KBM-7 (cell line): ENCODE measurements at regions not wholly inside any gene's neighbourhood (a gene's known extent, or its start where the extent isn't known, plus 50 kb on each side); places are given as distances from the start of the nearest gene placed in this dataset.
"Not testable (repeated sequence)": the region's sequence is repeated elsewhere in the genome, so short reads cannot be mapped to it uniquely, and the experiment has no call there.

Experiments used
- DNase-seq: peaks from one replicate; pipeline ENCODE4 v3.0.0-alpha.2; 2015
- in situ Hi-C: fragments of 300-500 bp; cut with MboI; formaldehyde crosslinking; loops from 2 replicates; pipeline ENCODE4 v1.14.3; 2020; ENCODE audit warnings: low sequenced_read_pairs, low pct_unique_long_range_greater_than_20kb, mixed read lengths

DNA sequence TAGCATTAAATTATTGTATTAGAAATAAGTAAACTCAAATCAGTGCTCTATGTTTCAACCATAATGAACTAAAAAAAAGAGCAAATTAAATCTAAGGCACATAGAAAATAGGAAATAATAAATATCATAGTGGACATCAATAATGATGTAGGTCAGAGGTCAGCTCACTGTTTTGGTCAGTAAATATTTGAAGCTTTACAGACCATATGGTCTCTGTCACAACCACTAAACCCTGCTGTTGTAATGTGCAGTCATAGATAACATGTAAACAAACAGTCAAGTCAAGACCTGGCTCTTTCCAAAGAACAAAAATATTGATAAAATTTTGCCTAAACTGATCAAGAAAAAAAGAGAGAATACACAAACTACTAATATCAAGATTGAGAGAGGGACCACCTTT, 615.0 kb downstream of the SH2D4B start:
- no peak for DNase-seq
- in situ Hi-C loops, result no loop called here

DNA sequence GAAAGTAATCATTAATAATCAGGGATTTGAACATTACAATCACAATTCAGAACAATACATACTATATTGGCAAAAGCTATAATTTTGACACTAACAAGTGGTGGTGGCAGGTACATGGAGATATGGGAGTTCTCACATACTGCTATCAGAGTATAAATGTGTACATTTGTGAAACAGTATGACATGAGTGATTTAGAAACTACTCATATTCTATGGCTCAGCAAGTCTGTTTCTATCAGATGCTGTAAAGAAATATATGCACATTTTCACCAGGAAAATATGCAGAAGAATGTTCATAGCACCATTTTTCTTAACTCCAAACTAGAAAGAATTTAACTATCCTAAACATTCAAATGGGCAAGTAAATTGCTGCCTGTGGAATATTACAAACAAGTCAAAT, 620.0 kb downstream of the SH2D4B start:
- in situ Hi-C loops, result no loop called here
- DNase-seq, result no peak

DNA sequence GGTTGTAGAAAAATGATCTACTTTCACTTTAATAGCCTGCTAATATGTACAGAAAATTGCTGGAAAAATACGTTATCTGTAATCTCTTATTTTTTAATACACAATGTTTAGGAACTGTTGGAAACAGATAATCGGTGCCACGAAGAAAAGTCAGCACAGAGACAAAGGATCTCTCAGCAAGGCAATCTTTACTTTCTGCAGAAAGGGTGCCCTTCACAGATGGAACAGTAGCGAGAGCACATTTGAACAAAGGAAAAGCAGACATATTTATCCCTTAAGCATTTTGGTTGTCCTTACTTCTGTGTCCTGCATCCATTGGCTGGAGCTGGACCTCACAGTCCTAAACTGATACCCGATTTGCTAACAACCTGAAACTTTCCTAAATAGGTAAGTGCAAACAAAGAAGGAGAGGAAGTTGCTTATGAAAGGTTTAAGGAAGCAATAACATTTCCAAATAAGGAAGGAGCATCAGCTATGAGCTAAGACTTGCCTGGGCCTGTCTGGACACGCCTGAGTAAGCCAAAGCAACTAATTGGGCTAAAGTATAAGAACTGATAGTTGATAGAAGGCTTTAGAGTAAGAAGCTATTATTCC, 640.0 kb downstream of the SH2D4B start:
- in situ Hi-C loops, result no loop called here
- DNase-seq, result peak; percentile 16

DNA sequence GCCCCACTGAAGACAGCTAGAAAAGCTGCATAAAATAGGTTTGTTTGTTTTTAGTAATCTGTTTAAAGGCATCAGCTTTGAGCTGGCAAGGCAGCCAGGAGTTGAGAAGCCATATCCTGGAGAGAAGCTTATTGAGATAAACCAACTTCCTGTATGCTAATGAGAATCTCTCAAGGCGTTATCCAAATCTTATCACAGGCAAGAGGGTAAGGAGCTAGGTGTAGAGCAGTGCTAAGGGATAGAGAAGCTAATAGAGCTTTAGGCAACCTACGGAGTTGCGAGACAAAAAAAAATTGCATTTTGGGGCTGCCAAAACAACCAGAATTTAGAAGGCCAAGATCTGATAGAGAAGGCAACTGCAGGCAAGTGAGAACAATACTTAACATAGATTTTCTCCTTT, 641.6 kb downstream of the SH2D4B start:
- in situ Hi-C loops, result no loop called here
- no peak for DNase-seq

DNA sequence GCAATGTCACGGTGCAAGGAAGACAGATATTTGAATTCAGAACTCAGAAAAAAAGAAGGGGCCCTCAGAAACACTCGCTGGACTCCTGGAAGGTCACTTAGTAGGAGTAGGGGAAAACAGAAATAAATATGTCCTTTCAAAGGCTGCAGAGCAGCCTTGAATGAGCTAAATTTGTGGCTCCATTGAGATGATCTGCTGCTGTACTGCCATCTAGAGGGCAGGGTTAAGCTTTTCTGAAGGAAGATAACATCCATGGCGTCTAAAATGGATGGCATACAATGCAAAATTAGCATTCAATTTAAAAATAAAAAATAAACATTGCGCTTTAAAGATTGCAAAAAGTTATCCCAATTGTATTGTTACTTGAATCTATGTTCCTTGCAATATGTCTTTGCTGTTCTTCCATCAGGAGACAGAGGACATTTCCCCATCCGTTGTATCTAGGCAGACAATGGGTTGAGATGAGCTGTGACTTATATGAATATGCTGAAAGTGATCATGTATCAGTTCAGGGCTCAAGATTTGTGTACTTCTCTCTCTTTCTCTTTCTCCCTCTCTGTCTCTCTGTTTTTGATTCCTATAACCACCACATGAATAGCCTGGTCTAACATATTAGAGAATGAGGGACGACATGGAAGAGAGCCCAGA, 642.2 kb downstream of the SH2D4B start:
- DNase-seq, result peak; percentile 16
- in situ Hi-C loops, result no loop called here

DNA sequence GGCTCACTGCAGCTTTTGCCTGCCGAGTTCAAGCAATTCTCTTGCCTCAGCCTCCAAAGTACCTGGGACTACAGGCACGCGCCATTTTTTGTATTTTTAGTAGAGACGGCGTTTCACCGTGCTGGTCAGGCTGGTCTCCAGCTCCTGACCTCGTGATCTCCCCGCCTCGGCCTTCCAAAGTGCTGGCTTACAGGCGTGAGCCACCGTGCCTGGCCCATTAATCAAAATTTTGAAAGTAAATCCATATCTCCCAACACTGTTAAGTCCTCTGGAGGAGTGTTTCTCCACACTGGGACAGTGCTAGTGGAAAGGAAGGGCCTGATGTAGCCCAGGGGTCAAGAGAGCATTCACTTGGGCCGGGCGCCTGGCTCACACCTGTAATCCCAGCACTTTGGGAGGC, 644.6 kb downstream of the SH2D4B start:
- in situ Hi-C loops, result no loop called here
- no peak for DNase-seq

DNA sequence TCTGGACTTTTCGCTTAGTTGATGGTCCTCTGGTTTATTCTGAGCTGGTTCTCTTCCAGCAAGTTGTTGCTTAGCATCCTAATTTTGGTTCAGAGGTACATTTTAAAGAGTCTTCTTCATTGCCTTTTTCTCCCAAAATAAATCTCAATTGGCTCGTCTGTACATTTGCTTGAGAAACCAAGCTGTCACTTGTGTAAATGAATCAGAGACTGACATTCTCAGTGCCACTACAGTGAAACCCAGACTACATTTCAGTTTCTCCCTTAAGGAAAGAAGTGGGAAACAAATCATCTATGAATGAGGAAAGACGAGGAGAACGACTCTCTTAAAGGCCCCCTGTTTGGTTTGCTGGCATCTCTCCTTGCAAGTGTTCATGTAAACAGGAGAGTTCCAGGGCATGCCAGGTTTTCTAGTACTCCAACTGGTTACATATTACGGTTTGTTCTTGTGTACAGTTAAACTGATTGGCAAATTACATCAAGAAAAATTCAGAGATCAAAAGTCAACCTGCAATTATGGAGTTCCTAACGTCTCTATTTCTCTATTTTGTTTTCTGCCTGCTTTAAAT, 654.6 kb downstream of the SH2D4B start:
- no peak for DNase-seq
- in situ Hi-C loops, result no loop called here

DNA sequence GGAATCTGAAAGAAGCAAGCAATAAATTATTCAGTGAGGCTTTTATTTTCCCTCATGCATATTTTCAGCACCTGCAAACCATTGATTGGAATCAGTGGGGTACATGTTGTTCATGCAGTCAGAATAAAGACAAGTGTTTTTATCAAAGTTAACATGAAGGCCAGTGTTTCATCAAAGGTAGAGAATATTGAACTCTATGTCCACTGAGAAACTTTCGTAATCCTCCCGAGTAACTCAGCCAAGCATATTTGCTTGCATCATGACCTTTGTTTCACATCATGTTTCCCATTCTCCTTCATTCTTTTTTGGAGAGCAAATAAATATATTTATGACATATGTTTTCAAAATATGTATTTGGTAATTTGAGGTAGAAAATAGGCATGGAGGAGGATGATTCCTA, 663.1 kb downstream of the SH2D4B start:
- no peak for DNase-seq
- in situ Hi-C loops, result no loop called here

DNA sequence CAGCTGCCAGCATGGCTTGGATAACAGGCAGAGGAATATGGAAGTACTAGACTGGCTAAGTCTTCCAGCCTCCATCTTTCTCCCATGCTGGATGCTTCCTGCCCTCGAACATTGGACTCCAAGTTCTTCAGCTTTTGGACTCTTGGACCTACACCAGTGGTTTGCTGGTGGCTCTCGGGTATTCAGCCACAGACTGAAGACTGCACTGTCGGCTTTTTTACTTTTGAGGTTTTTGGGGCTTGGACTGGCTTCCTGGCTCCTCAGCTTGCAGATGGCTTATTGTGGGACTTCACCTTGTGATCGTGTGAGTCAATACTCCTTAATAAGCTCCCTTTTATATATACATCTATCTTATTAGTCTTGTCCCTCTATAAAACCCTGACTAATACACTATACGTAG, 667.6 kb upstream of the NRG3 start:
- DNase-seq, in situ Hi-C loops: not testable (repeated sequence)

DNA sequence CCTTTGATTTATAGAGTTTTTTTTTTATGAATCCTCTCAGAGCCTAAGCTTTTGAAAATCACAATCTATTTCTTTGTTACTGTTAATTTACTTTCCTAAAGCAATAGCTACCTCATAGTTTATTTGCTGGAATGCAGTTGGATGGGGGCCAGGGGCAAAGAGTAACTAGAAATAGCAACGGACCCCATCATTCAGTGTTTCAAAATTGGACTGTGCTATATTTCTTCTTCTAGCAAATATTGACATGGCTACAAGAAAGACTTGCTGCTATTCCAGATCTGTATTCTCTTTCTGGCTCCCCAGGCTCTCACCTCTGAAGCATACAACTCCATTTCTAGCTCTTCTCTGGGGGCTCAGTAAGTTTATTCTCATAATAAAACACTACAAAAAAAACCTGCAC, 661.6 kb upstream of the NRG3 start:
- DNase-seq, result no peak
- in situ Hi-C loops, result no loop called here

DNA sequence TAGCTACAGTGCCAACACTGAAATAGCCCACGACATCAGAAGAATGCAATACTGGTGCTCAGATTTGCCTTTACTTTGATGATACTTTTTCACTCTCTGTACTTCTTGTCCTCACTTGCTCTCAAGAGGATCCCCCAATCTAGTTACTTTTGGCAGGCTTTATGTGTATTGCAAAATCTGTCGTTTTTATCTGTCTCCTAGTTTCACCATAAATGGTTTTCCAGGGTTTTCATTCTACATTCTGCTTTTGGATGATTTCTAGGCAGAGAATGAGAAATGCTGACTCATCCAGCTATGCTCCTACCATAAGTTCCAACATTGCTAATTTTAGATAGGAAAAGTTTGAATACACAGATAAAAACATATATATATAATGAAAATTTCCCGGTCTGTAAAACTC, 659.5 kb upstream of the NRG3 start:
- in situ Hi-C loops, result no loop called here
- DNase-seq, result no peak

DNA sequence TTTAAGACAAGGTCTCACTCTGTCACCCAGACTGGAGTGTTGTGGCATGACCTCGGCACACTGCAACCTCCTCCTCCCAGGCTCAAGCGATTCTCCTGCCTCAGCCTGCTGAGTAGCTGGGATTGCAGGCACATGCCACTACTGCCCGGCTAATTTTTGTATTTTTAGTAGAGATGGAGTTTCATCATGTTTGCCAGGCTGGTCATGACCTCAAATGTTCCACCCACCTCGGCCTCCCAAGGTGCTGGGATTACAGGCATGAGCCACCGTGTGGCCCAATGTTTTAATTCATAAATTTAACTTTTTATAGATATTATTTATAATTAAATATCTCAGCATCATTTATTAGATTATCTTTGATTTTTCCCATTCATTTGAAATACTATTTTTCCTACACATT, 658.0 kb upstream of the NRG3 start:
- in situ Hi-C loops, result no loop called here
- no peak for DNase-seq

DNA sequence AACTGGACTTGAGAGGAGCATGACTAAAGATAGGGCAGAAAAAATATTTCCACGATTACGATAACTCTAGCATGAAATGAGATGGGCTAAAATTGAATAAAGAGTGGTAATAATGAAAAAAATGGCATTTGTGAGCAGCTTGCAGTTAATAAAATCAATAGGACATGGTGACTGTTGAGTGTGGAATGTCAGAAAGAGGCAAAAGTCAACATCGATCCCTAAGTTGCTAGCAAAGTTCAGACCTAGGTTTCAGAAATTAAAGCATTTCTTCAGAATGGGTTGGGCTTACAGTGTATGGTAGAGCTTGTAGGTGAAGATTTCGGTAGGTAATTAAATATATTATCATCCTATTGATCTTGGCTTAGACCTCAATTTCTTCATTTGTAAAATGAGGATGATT, 656.7 kb upstream of the NRG3 start:
- in situ Hi-C loops, result no loop called here
- no peak for DNase-seq

DNA sequence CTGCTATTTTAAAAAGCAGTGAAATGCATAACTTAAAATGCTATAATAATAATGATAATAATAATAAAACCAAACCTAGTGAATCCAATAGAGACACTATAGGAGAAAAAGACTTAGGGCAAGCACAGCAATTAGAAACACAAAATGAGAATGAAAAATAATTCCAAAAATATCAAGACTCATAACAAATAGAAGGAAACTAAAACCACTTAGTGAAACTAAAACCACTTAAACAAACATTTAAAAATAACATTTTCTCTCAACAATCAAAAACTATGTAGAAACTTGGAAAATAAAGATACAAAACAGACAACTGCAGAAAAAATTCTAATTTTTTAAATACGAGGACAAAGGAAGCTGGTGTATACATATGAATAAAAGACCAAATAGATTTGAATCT, 655.2 kb upstream of the NRG3 start:
- in situ Hi-C loops, result no loop called here
- no peak for DNase-seq

DNA sequence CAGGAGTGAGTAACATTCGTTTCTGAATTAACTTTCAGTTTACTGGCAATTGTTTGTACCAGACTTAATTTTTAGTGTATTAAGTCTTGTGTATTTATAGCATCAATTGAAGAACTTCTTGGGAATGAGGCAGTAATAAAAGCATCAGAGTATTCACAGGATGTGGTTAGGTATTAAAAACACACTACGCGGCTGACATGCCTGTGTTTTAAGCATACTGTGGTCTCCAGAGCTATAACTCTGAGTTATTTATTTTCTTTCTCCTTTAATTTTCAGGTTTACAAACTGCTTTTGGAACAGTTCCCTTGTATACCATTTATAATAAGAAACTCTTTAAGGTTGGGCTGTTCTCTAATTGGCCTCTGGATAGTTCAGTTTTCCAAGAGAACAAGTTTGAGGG, 626.1 kb upstream of the NRG3 start:
- no peak for DNase-seq
- in situ Hi-C loops, result no loop called here

DNA sequence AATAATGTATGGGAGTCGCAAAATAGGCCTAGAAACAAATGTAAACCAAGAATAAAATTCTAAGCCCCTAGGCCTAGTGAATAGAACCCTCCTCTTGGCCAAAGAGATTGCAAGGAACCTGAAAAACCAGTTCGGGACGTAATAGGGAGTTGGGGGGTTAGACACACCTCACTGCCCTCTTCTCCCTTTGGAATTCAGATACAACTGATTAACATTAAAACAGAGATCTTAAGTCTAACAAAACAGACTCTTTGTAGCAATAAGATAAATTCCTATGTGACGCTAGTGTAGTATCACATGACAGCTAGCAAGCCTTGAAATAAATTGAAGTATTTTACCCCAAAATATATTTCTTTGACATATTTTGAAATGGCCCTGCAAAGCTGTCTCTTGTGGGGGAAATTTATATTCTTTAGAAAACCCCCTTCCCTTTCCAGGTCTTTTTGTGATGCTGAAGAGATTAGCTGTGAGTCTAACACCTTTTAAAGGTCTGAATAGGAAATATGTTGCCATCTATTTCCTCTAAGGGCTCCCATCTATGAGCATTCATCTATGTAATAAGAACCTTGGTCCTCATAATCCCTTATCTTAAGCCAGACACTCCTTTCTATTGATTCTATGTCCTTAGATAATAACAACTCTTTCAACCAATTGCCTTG, 623.4 kb upstream of the NRG3 start:
- in situ Hi-C loops, result no loop called here
- no peak for DNase-seq

DNA sequence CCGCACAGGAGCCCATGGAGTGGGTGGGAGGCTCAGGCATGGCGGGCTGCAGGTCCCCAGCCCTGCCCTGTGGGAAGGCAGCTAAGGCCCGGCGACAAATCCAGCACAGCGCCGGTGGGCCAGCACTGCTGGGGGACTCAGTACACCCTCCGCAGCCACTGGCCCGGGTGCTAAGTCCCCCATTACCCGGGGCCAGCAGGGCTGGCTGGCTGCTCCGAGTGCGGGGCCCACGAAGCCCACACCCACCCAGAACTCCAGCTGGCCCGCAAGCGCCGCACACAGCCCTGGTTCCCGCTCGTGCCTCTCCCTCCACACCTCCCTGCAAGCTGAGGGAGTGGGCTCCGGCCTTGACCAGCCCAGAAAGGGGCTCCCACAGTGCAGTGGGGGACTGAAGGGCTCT, 610.0 kb upstream of the NRG3 start:
- DNase-seq, in situ Hi-C loops: not testable (repeated sequence)

DNA sequence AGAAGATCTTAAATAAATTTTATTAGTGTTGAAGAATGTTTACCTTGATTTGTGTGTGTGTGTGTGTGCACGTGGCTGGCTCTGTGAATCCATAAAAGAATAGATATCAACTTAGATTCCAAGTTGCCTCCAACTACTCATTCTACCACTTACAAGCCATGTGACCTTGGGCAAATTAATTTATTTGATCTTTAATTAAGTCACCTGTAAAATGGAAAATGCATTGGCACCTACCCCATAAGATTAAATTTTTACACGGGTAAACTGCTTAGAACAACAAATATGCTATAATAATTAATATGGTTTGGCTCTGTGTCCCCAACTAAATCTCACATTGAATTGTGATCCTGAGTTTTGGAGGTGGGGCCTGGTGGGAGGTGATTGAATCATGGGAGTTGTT, 604.9 kb upstream of the NRG3 start:
- DNase-seq, result no peak
- in situ Hi-C loops, result no loop called here

DNA sequence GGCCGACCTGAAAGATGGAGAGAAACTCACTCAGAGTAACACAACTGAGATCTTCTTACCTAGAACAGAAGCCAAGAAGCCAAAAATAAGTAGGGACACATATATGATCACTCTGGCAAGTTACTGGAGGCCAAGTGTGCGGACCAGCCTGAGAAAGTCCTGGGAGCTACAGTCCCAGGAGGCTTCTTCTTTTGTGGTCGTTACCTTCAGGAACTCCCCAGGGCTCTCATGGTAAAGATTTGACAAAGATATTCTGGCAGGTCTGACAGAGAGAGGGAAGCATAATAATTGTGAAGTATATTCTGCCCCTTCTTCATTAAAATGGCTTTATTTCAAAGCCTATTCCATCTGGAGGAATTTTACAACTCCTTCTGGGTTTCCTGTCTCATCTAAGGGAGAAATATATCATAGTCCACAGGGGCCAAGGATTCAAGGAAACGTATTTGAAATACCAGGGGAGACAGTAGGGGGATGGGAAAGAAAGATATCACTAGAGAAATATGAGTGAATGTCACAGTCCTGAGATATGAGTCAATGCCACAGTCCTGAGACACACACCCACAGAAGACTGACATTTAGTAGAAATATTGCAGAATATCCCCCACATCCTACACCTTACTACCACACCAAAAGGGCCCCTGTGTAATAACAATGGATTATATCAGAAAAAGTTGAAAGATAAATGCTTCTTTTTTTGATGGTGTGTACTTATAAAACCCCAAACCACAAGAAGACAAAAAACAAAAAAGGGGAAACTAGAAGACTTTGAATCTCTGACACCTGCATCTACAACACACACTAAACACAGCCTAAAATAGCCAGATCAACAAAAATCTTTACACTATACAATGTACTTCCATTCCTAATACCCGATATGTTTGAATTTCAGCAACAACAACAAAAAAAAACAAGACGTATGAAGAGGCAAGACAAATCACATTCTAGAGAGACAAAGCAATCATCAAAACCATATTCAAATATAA, 594.2 kb upstream of the NRG3 start:
- DNase-seq, result no peak
- in situ Hi-C loops, result no loop called here

DNA sequence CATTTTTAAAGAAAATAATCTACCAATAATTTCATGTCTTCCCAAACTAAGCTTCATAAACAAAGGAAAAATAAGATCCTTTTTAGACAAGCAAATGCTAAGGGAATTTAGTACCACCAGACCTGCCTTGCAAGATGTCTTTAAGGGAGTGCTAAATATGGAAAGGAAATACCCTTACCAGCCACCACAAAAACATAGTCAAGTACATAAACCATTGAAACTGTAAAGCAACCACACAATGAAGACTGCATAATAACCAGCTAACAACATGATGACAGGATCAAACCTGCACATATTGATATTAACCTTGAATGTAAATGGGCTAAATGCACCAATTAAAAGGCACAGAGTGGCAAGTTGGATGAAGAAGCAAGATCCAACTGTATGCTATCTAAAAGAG, 586.5 kb upstream of the NRG3 start:
- in situ Hi-C loops, result no loop called here
- DNase-seq, result no peak
